ENCODE measurements at regions not wholly inside any gene's neighbourhood (a gene's known extent, or its start where the extent isn't known, plus 50 kb on each side); places are given as distances from the start of the nearest gene placed in this dataset.

DNA sequence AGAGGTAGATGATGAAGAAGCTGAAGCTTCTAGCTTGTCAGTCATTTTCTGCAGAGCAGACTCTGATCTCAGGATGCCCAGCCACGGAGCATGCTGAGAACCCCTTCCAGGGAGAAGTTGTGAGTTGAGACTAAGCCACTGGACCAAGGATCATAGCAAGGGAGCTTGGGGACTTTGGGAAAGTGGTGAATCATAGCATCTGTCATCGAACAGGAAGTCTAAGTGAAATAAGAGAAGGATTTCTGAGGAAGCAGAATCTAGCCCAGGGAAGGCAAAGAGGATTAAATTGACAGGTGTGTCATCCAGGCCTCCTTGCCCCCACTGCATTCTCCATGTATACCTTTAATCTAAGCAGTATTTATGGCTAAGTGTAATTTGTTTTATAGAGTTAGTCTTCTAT is 71.8 kb upstream of the TMEM108 start:
- Mint-ChIP-seq H3K4me3 (ENCODE audit: unreplicated experiment) (no peak overlapping the region), H3K36me3 (ENCODE audit: low read depth, unreplicated experiment) (no peaks in the 10 kb centered on the region), H3K27me3 (ENCODE audit: unreplicated experiment) (no peaks in the 10 kb centered on the region), H3K27ac (ENCODE audit: unreplicated experiment) (peak overlapping the region; percentile 33), H3K4me1 (ENCODE audit: unreplicated experiment) (peaks cover 33% of the 10 kb centered on the region), H3K9me3 (ENCODE audit: unreplicated experiment) (no peaks in the 10 kb centered on the region)
- TF ChIP-seq, protein P1, sequence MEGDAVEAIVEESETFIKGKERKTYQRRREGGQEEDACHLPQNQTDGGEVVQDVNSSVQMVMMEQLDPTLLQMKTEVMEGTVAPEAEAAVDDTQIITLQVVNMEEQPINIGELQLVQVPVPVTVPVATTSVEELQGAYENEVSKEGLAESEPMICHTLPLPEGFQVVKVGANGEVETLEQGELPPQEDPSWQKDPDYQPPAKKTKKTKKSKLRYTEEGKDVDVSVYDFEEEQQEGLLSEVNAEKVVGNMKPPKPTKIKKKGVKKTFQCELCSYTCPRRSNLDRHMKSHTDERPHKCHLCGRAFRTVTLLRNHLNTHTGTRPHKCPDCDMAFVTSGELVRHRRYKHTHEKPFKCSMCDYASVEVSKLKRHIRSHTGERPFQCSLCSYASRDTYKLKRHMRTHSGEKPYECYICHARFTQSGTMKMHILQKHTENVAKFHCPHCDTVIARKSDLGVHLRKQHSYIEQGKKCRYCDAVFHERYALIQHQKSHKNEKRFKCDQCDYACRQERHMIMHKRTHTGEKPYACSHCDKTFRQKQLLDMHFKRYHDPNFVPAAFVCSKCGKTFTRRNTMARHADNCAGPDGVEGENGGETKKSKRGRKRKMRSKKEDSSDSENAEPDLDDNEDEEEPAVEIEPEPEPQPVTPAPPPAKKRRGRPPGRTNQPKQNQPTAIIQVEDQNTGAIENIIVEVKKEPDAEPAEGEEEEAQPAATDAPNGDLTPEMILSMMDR (IDR thresholded peaks at IDR 0.05; ENCODE audit: unreplicated experiment), result no peak
- DNase-seq (ENCODE audit: low spot score), result no peak

DNA sequence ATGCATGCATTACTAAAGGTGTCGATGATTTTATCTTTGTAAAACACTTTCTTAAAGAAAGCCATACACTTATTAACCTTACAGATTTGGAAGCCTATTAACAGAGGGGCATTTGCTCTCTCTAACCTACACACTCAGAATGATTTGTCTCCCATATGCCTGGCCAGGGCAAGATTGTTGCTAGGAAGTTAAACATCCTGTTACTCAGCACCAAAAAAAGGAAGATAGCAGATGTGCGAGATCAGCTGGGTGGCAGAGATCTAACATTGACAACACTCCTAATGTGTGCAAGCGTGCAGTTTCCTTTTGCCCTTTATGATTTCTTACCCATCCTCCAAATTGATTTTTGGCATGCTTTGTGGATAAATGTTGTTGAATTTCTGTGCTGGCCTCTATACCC is 73.9 kb upstream of the TMEM108 start:
- no peak overlapping the region for H3K4me3 Mint-ChIP-seq (ENCODE audit: unreplicated experiment)
- H3K27ac Mint-ChIP-seq (ENCODE audit: unreplicated experiment), result peak overlapping the region; percentile 97
- H3K27me3 Mint-ChIP-seq (ENCODE audit: unreplicated experiment), result no peaks in the 10 kb centered on the region
- peak; percentile 16 for DNase-seq (ENCODE audit: low spot score)
- no peaks in the 10 kb centered on the region for H3K9me3 Mint-ChIP-seq (ENCODE audit: unreplicated experiment)
- TF ChIP-seq, protein P1 (IDR thresholded peaks at IDR 0.05; ENCODE audit: unreplicated experiment), result no peak
- H3K36me3 Mint-ChIP-seq (ENCODE audit: low read depth, unreplicated experiment), result no peaks in the 10 kb centered on the region
- peaks cover 33% of the 10 kb centered on the region for H3K4me1 Mint-ChIP-seq (ENCODE audit: unreplicated experiment)

DNA sequence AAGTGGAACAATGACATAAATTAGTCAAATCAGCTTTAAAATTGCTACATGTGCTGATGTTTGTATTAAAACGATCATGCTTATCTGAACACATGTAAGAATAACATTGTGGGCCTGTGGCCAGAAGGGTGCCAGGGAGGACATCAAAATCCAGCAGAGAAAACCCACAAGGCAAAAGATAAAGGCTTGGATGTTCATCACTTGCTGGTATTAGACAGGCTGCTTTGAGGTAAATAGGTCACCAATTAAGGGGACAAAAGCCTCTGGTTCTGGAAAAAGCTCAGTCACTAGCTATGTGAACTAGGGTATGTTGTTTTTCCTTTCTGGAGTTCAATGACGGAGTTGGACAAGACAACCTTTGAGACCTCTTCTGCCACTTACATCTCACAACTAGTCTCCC is 74.4 kb upstream of the TMEM108 start:
- TF ChIP-seq, protein P1 (IDR thresholded peaks at IDR 0.05; ENCODE audit: unreplicated experiment), result no peak

DNA sequence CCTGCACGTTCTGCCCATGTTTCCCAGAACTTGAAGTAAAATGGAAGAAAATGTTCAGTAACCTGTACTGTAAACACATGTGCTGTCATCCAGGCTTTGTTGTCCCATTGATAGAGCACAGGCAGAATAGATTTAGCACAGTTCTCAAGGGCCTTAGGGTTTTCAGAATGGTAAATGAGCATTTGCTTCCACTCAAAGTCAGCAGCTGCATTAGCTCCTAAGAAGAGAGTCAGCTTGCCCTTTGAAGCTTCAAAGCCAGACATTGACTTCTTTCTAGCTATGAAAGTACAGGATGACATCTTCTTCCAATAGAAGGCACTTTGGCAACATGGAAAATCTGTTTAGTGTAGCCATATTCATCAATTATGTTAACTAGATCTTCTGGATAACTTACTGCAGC is 76.2 kb upstream of the TMEM108 start:
- Mint-ChIP-seq H3K36me3 (ENCODE audit: low read depth, unreplicated experiment) (no peaks in the 10 kb centered on the region), H3K27me3 (ENCODE audit: unreplicated experiment) (no peaks in the 10 kb centered on the region), H3K4me1 (ENCODE audit: unreplicated experiment) (peaks cover 33% of the 10 kb centered on the region), H3K4me3 (ENCODE audit: unreplicated experiment) (no peak overlapping the region), H3K27ac (ENCODE audit: unreplicated experiment) (no peak overlapping the region), H3K9me3 (ENCODE audit: unreplicated experiment) (no peaks in the 10 kb centered on the region)
- no peak for DNase-seq (ENCODE audit: low spot score)
- TF ChIP-seq, protein P1 (IDR thresholded peaks at IDR 0.05; ENCODE audit: unreplicated experiment), result no peak

More for the DNA sequence above, 74.4 kb upstream of the TMEM108 start:
- peaks cover 33% of the 10 kb centered on the region for H3K4me1 Mint-ChIP-seq (ENCODE audit: unreplicated experiment)
- H3K4me3 Mint-ChIP-seq (ENCODE audit: unreplicated experiment), result no peak overlapping the region
- H3K9me3 Mint-ChIP-seq (ENCODE audit: unreplicated experiment), result no peaks in the 10 kb centered on the region
- DNase-seq (ENCODE audit: low spot score), result no peak
- H3K27me3 Mint-ChIP-seq (ENCODE audit: unreplicated experiment), result no peaks in the 10 kb centered on the region
- peak overlapping the region; percentile 97 for H3K27ac Mint-ChIP-seq (ENCODE audit: unreplicated experiment)
- H3K36me3 Mint-ChIP-seq (ENCODE audit: low read depth, unreplicated experiment), result no peaks in the 10 kb centered on the region

DNA sequence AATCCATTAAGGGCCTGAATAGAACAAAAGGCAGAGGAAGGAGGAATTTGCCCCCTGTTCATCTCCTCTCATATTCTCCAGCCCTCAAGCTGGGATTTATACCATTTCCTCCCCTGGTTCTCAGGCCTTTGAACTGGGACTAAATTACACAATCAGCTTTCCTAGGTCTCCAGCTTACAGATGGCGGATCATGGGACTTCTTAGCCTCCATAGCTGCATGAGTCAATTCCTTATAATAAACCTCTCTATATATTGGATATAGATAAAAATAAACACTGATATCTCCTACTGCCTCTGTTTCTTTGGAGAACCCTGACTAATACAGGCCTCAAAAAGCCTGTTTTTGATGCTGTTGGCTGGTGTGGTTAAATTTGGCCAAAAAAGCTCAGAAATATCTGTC is 84.5 kb upstream of the TMEM108 start:
- Mint-ChIP-seq H3K4me1 (ENCODE audit: unreplicated experiment) (no peaks in the 10 kb centered on the region), H3K27ac (ENCODE audit: unreplicated experiment) (no peak overlapping the region), H3K4me3 (ENCODE audit: unreplicated experiment) (no peak overlapping the region), H3K27me3 (ENCODE audit: unreplicated experiment) (peaks cover 3% of the 10 kb centered on the region), H3K9me3 (ENCODE audit: unreplicated experiment) (no peaks in the 10 kb centered on the region), H3K36me3 (ENCODE audit: low read depth, unreplicated experiment) (no peaks in the 10 kb centered on the region)
- TF ChIP-seq, protein P1 (IDR thresholded peaks at IDR 0.05; ENCODE audit: unreplicated experiment), result no peak
- no peak for DNase-seq (ENCODE audit: low spot score)

All from endothelial cell (in vitro differentiated cells).